MG63 (cell line): ENCODE measurements at regions not wholly inside any gene's neighbourhood (a gene's known extent, or its start where the extent isn't known, plus 50 kb on each side); places are given as distances from the start of the nearest gene placed in this dataset.

Source experiments
- DNase-seq: peaks from one replicate; pipeline ENCODE4 v3.0.0-alpha.2; 2020
- H3K27me3 ChIP-seq: fragments of 250-450 bp; sonication (Bioruptor Pico); 2 replicates; pipeline ENCODE4 v1.5.1; 2020; ENCODE audit warnings: mild to moderate bottlenecking, moderate library complexity
- H3K36me3 ChIP-seq: fragments of 250-450 bp; sonication (Bioruptor Pico); 2 replicates; pipeline ENCODE4 v1.5.1; 2020; ENCODE audit warnings: mild to moderate bottlenecking, moderate library complexity
- H3K4me3 ChIP-seq: fragments of 250-450 bp; sonication (Bioruptor Pico); 2 replicates; pipeline ENCODE4 v1.5.1; 2020; ENCODE audit warnings: mild to moderate bottlenecking, moderate library complexity
- H3K9me3 ChIP-seq: fragments of 250-450 bp; sonication (Bioruptor Pico); 2 replicates; pipeline ENCODE4 v1.5.1; 2020; ENCODE audit warnings: mild to moderate bottlenecking, moderate library complexity

GRCh38 chr2:147636886-147637285 lies 207.9 kb upstream of the ACVR2A start:
- no peak overlapping the region for H3K4me3 ChIP-seq

GRCh38 chr2:147636238-147636882 lies 208.5 kb upstream of the ACVR2A start:
- peak; percentile 32 for DNase-seq
- Histone ChIP-seq H3K4me3 (0 out of 2 replicates have a peak overlapping the region, but pooled peaks have one; percentile 5), H3K36me3 (no peaks in the 10 kb centered on the region), H3K9me3 (no peaks in the 10 kb centered on the region), H3K27me3 (no peaks in the 10 kb centered on the region)

More at GRCh38 chr2:147636886-147637285, 207.9 kb upstream of the ACVR2A start:
- Histone ChIP-seq H3K9me3 (no peaks in the 10 kb centered on the region), H3K36me3 (no peaks in the 10 kb centered on the region), H3K27me3 (no peaks in the 10 kb centered on the region)
- DNase-seq, result no peak

GRCh38 chr2:147634826-147635225 lies 210.0 kb upstream of the ACVR2A start:
- DNase-seq, result no peak
- no peaks in the 10 kb centered on the region for H3K9me3 ChIP-seq
- no peaks in the 10 kb centered on the region for H3K36me3 ChIP-seq

GRCh38 chr2:147632198-147632597 lies 212.6 kb upstream of the ACVR2A start:
- no peaks in the 10 kb centered on the region for H3K36me3 ChIP-seq
- no peaks in the 10 kb centered on the region for H3K27me3 ChIP-seq
- H3K9me3 ChIP-seq, result no peaks in the 10 kb centered on the region
- H3K4me3 ChIP-seq, result no peak overlapping the region
- DNase-seq, result no peak

More at GRCh38 chr2:147634826-147635225, 210.0 kb upstream of the ACVR2A start:
- no peaks in the 10 kb centered on the region for H3K27me3 ChIP-seq
- no peak overlapping the region for H3K4me3 ChIP-seq

GRCh38 chr2:147631294-147631693 lies 213.5 kb upstream of the ACVR2A start:
- Histone ChIP-seq H3K27me3 (no peaks in the 10 kb centered on the region), H3K9me3 (no peaks in the 10 kb centered on the region)
- no peak for DNase-seq

GRCh38 chr2:147630585-147630984 lies 214.2 kb upstream of the ACVR2A start:
- DNase-seq, result no peak
- no peaks in the 10 kb centered on the region for H3K36me3 ChIP-seq
- H3K9me3 ChIP-seq, result no peaks in the 10 kb centered on the region
- no peak overlapping the region for H3K4me3 ChIP-seq
- H3K27me3 ChIP-seq, result no peaks in the 10 kb centered on the region

More at GRCh38 chr2:147631294-147631693, 213.5 kb upstream of the ACVR2A start:
- no peaks in the 10 kb centered on the region for H3K36me3 ChIP-seq
- H3K4me3 ChIP-seq, result no peak overlapping the region

- DNase-seq, result no peak
Measured at GRCh38 chr2:147628971-147629421, 215.8 kb upstream of the ACVR2A start.

GRCh38 chr2:147623328-147623727 lies 221.5 kb upstream of the ACVR2A start:
- Histone ChIP-seq H3K36me3 (no peaks in the 10 kb centered on the region), H3K27me3 (no peaks in the 10 kb centered on the region), H3K9me3 (no peaks in the 10 kb centered on the region), H3K4me3 (no peak overlapping the region)
- DNase-seq, result no peak

More at GRCh38 chr2:147628971-147629421, 215.8 kb upstream of the ACVR2A start:
- H3K27me3 ChIP-seq, result no peaks in the 10 kb centered on the region
- H3K9me3 ChIP-seq, result no peaks in the 10 kb centered on the region
- H3K36me3 ChIP-seq, result no peaks in the 10 kb centered on the region
- H3K4me3 ChIP-seq, result no peak overlapping the region

- DNase-seq, result no peak
- Histone ChIP-seq H3K36me3 (no peaks in the 10 kb centered on the region), H3K4me3 (no peak overlapping the region), H3K27me3 (no peaks in the 10 kb centered on the region), H3K9me3 (no peaks in the 10 kb centered on the region)
Measured at GRCh38 chr2:147621656-147622197, 223.1 kb upstream of the ACVR2A start.

GRCh38 chr2:147619808-147620207 lies 225.0 kb upstream of the ACVR2A start:
- DNase-seq, result no peak
- no peaks in the 10 kb centered on the region for H3K36me3 ChIP-seq
- H3K4me3 ChIP-seq, result no peak overlapping the region

GRCh38 chr2:147615726-147616125 lies 229.1 kb upstream of the ACVR2A start:
- Histone ChIP-seq H3K4me3 (no peak overlapping the region), H3K9me3 (no peaks in the 10 kb centered on the region), H3K27me3 (no peaks in the 10 kb centered on the region), H3K36me3 (no peaks in the 10 kb centered on the region)
- no peak for DNase-seq

More at GRCh38 chr2:147619808-147620207, 225.0 kb upstream of the ACVR2A start:
- Histone ChIP-seq H3K9me3 (no peaks in the 10 kb centered on the region), H3K27me3 (no peaks in the 10 kb centered on the region)

GRCh38 chr2:147614979-147615470 lies 229.8 kb upstream of the ACVR2A start:
- no peak for DNase-seq
- H3K4me3 ChIP-seq, result no peak overlapping the region
- no peaks in the 10 kb centered on the region for H3K36me3 ChIP-seq
- H3K27me3 ChIP-seq, result no peaks in the 10 kb centered on the region
- H3K9me3 ChIP-seq, result no peaks in the 10 kb centered on the region

GRCh38 chr2:147614471-147614870 lies 230.4 kb upstream of the ACVR2A start:
- no peak for DNase-seq
- H3K9me3 ChIP-seq, result no peaks in the 10 kb centered on the region
- no peaks in the 10 kb centered on the region for H3K36me3 ChIP-seq

GRCh38 chr2:147610496-147611040 lies 234.3 kb upstream of the ACVR2A start:
- no peaks in the 10 kb centered on the region for H3K36me3 ChIP-seq
- H3K27me3 ChIP-seq, result no peaks in the 10 kb centered on the region
- no peaks in the 10 kb centered on the region for H3K9me3 ChIP-seq
- no peak overlapping the region for H3K4me3 ChIP-seq
- no peak for DNase-seq

More at GRCh38 chr2:147614471-147614870, 230.4 kb upstream of the ACVR2A start:
- H3K27me3 ChIP-seq, result no peaks in the 10 kb centered on the region
- H3K4me3 ChIP-seq, result no peak overlapping the region

- Histone ChIP-seq H3K36me3 (no peaks in the 10 kb centered on the region), H3K9me3 (no peaks in the 10 kb centered on the region), H3K27me3 (no peaks in the 10 kb centered on the region), H3K4me3 (no peak overlapping the region)
- no peak for DNase-seq
Measured at GRCh38 chr2:147609301-147609700, 235.5 kb upstream of the ACVR2A start.

- DNase-seq, result no peak
- H3K36me3 ChIP-seq, result no peaks in the 10 kb centered on the region
- H3K4me3 ChIP-seq, result no peak overlapping the region
- H3K9me3 ChIP-seq, result no peaks in the 10 kb centered on the region
- no peaks in the 10 kb centered on the region for H3K27me3 ChIP-seq
Measured at GRCh38 chr2:147607379-147607778, 237.4 kb upstream of the ACVR2A start.

- Histone ChIP-seq H3K27me3 (no peaks in the 10 kb centered on the region), H3K36me3 (no peaks in the 10 kb centered on the region), H3K4me3 (no peak overlapping the region), H3K9me3 (no peaks in the 10 kb centered on the region)
- DNase-seq, result no peak
Measured at GRCh38 chr2:147603876-147604275, 241.0 kb upstream of the ACVR2A start.

GRCh38 chr2:147603447-147603846 lies 241.4 kb upstream of the ACVR2A start:
- no peaks in the 10 kb centered on the region for H3K27me3 ChIP-seq
- H3K36me3 ChIP-seq, result no peaks in the 10 kb centered on the region
- H3K9me3 ChIP-seq, result no peaks in the 10 kb centered on the region
- no peak for DNase-seq
- H3K4me3 ChIP-seq, result no peak overlapping the region
